GM18867 (cell line): ENCODE measurements at regions not wholly inside any gene's neighbourhood (a gene's known extent, or its start where the extent isn't known, plus 50 kb on each side); places are given as distances from the start of the nearest gene placed in this dataset.
"Not testable (repeated sequence)": the region's sequence is repeated elsewhere in the genome, so short reads cannot be mapped to it uniquely, and the experiment has no call there.

Source experiments
- ATAC-seq: cut with Tn5 transposase; IDR thresholded peaks from one replicate; pipeline ENCODE4 v1.9.1; 2021; ENCODE audit warnings: mild to moderate bottlenecking, moderate library complexity; ENCODE audit not compliant: unreplicated experiment

GRCh38 chr10:61279400-61279799, 173.8 kb downstream of the TMEM26 start:
- ATAC-seq: peak; percentile 88

DNA sequence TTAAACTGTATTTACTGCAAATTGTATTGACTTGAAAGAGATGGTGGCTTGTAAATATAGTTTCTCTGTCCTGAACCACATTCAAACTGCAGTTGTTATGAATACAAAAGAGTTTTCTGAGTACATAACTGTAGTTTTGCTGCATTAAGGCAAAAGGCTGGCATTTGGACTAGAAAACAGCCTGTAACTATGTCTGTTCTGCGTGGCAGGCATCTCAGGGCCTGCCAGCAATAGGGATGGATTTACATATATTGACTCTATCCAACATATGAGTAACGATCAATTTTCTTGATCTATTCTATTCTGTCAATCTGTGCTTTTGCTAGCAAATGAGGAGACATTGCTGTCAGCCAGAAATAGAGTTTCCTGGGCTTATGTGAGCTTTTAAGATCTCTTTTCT, 174.6 kb downstream of the TMEM26 start:
- ATAC-seq: no peak

GRCh38 chr10:61272781-61273180, 180.4 kb downstream of the TMEM26 start:
- no peak for ATAC-seq

GRCh38 chr10:61271127-61271780, 181.9 kb downstream of the TMEM26 start:
- ATAC-seq: no peak

DNA sequence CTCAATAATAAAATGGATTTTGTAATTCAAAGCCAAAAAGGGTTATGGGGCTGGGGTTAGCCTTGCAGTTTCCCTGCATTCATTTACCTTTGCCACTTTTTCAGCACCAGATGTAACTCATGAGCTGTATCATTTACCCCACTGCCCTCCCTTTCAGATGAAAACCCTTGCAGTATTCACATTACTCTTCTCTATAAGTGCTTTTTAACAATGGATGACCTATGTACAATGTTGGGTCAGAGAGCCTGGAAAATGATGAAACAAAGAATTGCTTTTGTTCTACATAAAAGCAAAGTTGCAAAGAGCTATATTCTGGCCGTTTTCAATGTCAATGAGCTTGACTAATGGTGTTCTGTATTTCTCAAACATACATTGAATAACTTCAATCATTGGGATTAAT, 189.7 kb downstream of the TMEM26 start:
- ATAC-seq: no peak

DNA sequence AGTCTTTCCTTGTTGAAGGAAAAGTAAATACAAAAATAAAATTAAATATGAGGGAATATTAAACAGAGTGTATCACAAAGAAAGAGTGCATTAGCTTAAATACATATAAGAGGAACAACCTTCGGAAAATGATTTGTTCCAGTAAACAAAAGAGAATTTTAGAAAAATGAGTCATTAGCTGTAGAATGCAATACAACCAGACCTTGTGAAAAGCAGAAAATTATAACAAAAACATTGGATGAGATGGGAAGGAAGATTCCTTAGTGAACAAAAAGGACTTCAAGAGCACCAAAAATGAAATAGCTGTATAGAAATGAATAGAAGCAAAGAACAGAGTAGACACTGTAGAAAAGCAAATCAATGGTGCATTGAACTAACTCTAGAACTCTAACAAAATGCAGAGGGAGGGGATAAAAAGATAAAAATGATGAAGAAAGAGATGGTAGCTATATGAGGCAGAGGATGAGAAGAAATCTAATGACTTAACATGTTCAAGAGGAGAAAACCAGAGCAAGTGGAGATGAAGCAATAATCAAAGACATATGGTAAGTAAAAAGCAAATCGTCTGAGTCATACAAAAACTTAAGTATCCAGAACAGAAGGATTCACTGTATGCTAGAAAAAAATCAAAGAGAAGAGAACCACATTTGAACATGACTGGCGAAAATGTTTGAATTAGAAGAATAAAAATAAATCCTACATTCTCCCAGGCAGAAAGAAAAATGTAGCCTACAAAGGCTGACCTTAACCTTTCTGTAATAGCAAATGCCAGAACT, 190.5 kb downstream of the TMEM26 start:
- ATAC-seq: no peak

DNA sequence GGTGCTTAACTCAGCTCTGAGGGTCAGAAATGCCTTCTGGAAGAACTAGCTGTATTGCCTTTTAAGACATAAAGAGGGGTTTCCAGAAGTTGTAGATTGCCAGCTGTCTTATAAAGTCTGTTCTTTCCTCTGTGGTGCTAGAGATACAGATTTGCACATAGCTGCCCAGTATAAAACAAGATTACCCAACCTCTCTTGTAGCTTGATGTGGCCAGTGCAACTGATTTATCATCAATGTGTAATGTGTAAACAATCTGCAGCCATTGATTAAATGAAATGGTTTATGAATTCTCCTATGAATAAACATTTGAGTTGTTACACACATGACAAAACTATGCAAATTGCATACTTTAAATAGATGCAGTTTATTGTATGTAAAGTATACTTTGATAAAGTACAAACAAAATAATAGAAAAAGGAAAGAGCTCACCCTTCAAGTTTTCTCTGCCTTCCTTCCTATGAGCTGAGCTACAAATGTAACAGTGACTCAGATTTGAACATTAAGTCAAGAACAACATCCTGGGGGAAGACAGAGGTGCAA, 195.2 kb downstream of the TMEM26 start:
- no peak for ATAC-seq

DNA sequence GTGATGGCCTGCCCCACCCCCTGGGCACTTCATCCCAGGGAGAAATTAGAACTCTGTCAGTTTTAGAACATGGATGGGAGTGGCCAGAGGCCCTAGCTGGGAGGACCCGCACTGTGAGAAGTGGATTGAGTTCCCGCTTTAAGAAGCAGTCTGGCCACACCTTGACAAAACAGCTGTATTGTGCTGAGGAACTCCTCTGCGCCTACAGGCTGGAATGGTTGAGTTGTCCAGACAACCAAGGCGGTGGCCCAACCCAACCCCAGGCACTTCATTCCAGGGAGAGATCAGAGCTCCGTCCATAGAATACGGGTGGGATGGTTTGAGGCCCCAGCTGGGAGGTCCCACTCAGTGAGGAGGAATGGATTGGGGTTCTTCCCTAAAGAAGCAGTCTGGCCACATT, 196.0 kb downstream of the TMEM26 start:
- ATAC-seq: no peak

GRCh38 chr10:61252326-61252725, 200.9 kb downstream of the TMEM26 start:
- ATAC-seq: not testable (repeated sequence)

DNA sequence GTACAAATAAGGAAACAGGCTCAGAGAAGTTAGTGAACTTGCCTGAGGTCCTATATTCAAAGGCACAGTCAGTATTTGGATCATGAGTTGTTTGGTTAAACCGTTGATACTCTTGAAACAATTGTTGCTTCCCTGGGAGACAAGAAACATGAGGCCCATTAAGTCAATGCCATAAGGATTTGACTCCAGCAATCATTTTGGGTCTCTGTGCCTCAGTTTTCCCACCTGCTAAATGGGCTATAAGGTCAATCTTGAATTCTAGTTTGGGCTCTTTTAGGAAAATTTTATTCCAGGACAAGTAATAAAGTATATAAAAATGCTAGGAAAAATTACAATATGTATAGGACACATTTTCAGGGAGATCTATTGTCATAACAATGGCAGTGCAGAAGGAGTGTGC, 202.1 kb downstream of the TMEM26 start:
- no peak for ATAC-seq

- ATAC-seq: no peak
Measured at GRCh38 chr10:61250131-61250530, 203.1 kb downstream of the TMEM26 start.

DNA sequence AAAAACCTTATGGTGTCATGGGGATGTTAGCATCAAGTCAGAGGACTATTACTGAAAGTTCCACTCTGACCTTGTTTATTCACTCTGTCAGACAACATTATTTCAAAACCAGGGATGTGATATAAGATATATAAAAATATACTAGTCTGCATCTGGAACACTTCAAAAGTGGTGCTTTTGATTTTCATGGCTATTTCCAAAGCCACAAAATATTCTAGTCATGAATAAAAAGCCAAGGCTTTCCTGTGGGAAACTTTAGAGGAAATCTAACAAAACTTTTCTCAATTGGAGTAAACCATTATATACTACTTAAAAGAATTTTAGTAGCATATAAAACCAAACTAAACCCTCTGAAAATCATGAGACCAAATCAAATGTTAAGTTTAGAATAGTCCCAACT, 205.2 kb downstream of the TMEM26 start:
- ATAC-seq: no peak

- no peak for ATAC-seq
Measured at GRCh38 chr10:61244261-61244775, 208.9 kb downstream of the TMEM26 start.

- ATAC-seq: no peak
Measured at GRCh38 chr10:61232780-61233179, 220.4 kb downstream of the TMEM26 start.

DNA sequence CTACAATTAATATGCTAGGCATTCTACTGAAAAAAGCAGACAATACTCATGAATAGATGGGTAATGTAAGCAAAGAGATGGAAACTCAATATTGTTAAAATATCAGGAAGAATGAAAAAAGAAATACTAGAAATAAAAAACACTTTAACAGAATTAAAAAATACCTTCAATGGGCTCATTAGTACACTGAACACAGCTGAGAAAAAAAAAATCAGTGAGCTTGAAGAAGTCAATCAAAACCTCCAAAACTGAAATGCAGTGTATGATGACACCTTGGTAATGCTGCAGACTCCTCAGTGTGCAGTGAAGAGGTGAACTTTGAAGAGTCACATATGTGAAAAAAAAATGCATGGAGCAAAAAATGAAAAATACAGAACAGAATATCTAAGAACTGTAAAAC, 227.2 kb downstream of the TMEM26 start:
- ATAC-seq: no peak

DNA sequence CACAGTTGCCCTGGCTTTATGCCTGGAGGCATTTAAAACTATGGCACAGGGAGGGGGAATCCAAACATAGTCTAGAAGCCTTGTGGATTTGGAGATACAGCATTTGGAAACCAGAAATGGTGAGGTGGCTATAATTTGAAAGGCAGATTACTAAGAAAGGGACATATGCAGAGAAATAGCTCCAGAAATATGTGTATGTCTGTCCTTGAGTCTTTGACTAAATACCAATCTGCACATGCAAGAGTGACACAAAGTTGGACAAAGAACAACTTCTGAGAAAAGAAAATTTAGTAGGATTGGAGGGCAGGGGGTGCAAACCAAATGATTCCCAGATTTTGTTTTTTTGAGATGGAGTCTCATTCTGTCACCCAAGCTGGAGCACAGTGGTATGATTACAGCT, 229.6 kb downstream of the TMEM26 start:
- no peak for ATAC-seq

- no peak for ATAC-seq
Measured at GRCh38 chr10:61219696-61220095, 233.5 kb downstream of the TMEM26 start.

GRCh38 chr10:61217851-61218565, 235.2 kb downstream of the TMEM26 start:
- ATAC-seq: no peak

GRCh38 chr10:61215246-61215645, 237.9 kb downstream of the TMEM26 start:
- ATAC-seq: no peak

GRCh38 chr10:61211468-61211867, 241.7 kb downstream of the TMEM26 start:
- ATAC-seq: no peak

- ATAC-seq: no peak
Measured at GRCh38 chr10:61197057-61197456, 253.1 kb upstream of the RHOBTB1 start.
